Stimulated activated CD8-positive, alpha-beta memory T cell treated with anti-CD3 and anti-CD28 coated beads, Interleukin-4, amount 100 ng/mL, for 48 hours (primary cell): ENCODE measurements at regions not wholly inside any gene's neighbourhood (a gene's known extent, or its start where the extent isn't known, plus 50 kb on each side); places are given as distances from the start of the nearest gene placed in this dataset.

ENCODE experiments used
- DNase-seq: peaks from one replicate; pipeline ENCODE4 v3.0.0-alpha.2; 2020

DNA sequence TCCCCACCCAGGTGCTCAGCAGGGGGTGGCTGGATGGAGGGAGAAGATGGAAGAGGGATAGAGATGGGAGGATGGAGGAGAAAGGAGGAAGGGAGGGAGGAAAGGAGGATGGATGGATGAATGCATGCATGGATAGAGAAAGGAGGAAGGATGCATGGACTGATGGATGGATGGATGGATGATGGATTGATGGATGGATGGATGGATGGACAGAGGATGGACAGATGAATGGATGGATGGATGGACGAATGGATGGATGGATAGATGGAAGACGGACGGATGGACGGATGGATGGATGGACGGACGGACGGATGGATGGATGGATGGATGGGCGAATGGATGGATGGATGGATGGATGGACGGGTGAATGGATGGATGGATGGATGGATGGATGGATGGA lies 64.1 kb downstream of the NCOR2 start:
- no peak for DNase-seq

DNA sequence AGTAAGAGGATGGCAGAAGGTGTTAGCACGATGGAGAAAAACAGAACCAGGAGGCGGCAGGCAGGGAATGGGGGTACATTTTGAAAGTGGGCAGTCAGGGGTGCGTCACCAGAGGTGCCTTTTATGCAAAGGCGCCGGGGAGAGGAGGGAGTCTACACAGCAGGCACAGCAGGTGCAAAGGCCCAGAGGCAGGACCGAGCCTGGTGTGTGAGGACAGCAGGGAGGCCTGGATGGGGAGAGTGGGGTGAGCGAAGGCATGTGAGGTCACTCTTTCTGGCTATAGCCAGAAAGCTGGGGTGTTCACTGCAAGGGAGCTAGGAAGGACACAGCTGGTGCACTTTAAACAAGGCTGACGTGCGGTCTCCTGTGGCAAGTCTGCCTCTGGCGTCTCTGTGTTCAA lies 65.0 kb downstream of the NCOR2 start:
- no peak for DNase-seq

DNA sequence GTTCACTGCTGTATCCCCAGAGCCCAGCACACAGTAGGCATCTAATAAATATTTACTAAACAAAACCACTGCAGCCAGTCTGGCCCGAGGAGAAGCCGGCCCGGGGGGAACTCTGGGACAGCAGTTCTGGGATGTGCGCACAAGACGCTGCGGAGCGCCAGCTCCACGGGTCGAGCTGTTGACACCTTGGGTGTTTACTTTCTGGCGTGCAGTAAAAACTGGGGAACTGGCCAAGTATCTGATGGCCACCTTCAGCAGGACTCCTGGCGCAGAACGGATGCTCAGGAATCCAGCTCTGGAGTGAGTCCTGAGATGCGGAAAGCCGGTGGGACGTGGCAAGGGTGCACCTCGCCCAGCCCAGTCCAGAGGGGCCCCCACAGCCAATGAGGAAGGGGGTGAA lies 65.6 kb downstream of the NCOR2 start:
- DNase-seq, result no peak

DNA sequence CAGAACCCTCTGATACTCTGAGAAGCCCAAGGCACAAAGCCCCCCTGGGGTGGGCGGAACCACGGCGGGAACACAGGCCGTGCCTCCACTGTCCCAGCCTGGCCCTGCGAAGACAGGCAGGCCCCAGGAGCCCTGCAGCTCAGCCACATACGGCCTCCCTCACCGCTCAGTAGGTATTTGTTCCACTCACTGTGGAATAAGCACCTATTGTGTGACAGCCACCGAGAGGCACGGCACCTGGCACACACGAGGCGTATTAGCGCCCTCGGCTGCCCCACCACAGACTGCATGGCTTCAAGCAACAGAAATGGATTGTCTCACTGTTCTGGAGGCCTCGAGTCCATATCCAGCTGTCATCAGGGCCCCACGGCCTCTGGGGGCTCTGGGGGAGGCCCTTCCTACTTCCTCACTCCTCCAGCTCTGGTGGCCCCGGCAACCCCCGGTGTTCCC lies 66.3 kb downstream of the NCOR2 start:
- no peak for DNase-seq

DNA sequence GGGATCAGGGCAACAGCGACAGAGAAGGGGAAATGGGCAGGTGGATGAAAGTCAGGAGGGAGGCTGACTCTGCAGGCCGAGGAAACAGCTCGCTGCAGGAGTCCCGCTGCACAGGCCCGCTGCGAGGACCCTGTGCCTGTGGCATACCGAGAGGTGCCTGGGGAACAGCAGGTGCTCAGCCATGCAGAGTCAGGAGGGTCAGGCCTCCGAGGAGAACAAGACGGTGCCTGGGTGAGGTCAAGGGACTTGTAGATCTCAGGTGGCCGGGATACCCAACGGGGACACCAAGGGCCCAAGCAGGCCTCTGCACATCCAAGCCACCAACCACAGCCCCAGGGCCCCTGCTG lies 67.5 kb downstream of the NCOR2 start:
- DNase-seq, result no peak

DNA sequence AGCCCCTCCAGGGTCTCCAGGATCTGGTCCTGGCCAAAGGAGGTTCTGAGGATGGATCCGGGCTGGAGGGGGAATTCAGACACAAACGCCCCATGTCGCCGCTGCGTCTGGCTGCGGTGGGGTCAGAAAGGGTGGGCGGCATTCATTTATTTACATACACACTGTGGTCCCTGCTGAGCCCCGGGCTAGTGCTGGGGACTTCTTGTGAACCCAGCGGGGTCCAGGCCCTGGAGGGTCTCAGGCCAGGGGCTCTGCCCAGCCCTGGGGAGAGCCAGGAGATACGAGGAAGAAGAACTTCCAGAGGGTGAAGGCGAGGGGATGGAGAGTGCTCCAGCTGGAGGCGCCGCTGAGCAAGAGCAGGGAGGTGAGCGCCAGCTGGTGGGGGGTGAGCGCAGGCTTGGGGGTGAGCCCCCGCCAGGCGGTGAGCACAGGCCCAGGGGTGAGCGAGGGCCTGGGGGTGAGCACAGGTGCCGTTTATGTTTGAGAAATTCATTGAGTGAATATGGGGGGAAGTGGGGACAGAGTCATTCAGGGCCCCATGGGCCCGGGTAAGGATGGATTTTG lies 68.1 kb downstream of the NCOR2 start:
- DNase-seq, result no peak

DNA sequence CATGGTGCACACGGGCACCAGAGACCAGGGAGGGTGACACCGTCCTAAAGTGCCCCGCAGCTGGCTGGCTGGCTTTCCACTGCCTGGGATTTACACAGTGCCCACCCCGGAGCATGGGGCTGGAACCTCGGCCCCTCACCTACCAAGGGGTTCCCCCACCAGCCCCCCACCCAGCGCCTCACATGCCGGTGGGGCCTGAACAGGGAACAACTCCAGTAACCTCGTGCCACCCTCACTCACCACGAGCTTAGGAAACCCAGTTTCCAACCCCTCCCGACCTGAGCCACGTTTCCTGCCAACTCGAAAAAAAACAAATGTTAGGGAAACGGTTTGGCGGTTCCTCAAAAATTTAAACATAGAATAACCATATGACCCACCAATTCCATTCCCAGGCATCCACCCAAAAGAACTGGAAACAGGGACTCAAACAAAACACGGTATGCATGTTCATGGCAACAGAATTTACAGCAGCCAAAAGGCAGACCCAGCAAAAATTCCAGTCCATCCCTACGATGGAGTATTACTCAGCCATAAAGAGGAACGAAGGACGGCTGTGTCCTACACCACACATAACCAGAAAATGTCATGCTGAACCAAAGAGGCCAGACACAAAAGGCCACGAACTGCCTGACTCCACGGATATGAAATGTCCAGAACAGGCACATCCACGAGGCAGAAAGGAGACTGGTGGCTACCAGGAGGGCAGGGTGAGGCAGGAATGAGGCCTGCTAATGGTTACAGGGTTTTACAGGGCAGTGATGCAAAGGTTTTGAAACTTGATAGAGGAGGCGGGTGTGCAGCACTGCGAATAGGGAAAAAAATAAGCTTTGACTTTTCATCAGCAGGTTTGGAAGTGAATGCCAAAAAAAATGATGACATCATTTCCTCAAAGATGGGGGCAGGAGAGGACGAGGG lies 68.9 kb downstream of the NCOR2 start:
- no peak for DNase-seq

DNA sequence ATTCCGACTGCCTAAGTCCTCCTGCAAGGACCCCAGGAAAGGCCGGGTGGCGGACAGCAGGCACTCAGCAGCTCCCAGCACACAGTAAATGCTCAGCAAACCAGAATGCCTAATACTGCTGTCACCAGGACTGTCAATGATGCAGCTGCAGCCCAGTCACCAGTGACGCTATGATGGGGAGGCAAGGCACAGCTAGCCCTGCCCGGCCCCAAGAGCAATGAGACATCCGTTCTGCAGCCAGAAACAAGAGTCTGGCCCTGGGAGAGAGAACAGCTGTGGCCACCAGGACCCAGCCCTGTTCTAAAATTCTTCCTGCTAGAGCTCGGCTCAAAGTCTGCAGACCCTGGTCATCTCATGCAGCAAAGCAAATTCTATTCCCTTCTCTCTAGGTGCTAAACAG lies 69.8 kb downstream of the NCOR2 start:
- no peak for DNase-seq

DNA sequence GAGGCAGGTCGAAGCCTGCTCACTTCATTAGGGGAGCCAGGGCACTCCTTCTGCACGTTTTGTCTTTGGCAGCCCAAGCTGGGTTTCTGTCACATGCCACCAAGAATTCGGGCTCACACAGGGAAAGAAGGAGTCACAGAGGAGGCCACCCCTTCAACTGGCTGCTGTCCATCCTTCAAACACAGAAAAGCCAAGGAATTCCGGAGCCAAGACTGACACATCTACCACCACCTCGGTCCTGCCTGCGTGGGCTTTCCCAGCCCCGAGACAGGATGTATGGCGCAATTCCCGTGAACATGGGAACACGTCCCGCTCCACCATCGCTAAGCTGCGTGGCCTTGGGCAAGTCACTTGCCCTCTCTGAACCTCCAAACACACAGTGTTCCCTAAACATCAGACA lies 70.4 kb downstream of the NCOR2 start:
- no peak for DNase-seq

DNA sequence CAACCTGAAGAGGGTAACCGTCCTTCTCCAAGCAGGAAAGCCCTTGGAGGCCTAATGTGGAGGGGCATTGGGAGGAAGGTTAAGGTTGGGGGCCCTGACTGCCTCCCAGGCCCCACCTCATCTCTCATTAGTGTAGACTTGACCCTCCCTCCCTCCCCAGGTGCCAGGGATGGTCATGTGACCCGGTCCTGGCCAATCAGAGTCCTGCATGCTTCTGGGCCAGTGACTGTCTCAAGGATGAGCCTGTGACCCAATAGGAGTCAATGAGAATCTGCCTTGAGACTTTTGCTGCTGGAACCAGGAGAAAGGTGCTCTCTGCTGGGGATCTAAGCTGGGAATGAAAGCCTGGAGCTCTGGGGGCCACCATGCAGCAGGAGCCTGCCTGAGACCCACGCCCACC lies 70.8 kb downstream of the NCOR2 start:
- peak; percentile 52 for DNase-seq

DNA sequence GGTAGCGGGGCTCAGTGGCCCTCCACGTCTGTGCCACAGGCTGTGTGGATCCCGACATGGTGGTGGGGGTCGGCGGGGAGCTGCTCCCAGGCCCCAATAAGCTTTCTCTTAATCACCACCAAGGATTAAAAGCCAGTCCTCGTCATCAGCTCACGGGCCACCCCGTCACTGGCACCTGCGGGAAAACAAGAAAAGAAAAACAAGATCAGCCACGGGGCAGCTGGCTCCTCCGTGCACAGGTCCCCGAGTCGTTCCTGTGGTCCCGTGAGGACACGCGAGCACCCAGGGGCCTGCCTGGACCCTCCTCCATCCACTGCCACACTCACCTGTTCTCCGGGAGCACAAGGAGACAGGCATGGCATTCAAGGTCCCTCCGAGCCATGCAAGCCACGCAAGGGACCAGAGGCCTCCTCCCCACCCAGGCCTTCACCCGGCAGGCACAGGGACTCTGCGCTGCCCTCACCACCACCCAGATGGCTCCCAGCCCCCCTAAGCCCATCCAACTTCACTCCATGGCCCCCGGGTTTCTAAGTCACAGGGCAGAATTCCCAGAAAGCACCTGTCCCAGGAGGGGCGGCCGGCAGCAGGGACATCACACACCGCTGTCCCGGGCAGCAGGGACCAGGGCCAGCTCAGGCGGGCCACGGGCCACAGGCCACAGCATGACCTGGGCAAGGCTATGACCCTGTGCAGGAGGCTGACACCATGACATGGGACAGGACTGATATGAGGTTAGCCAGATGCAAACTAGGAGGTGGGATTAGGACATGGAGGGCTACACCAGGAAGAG lies 72.0 kb downstream of the NCOR2 start:
- DNase-seq, result no peak

DNA sequence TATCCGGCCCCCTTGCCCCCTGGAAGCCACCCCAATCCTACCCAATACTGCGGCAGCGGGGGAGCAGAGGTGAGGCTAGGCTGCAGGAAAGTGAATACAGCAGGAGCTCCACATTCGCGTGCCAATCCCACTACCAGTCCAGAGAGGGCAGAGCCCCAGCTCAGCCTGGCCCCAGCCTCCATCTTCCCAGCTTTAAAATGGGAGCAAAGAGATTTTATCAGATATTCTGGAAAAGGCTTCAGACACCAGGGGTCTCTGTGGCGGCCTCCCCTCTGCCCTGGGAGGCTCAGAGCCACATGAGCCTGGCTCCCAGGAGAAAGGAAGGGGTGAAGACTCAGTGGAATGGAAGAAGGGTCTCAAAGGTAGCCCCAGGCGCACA lies 72.7 kb downstream of the NCOR2 start:
- DNase-seq, result no peak

DNA sequence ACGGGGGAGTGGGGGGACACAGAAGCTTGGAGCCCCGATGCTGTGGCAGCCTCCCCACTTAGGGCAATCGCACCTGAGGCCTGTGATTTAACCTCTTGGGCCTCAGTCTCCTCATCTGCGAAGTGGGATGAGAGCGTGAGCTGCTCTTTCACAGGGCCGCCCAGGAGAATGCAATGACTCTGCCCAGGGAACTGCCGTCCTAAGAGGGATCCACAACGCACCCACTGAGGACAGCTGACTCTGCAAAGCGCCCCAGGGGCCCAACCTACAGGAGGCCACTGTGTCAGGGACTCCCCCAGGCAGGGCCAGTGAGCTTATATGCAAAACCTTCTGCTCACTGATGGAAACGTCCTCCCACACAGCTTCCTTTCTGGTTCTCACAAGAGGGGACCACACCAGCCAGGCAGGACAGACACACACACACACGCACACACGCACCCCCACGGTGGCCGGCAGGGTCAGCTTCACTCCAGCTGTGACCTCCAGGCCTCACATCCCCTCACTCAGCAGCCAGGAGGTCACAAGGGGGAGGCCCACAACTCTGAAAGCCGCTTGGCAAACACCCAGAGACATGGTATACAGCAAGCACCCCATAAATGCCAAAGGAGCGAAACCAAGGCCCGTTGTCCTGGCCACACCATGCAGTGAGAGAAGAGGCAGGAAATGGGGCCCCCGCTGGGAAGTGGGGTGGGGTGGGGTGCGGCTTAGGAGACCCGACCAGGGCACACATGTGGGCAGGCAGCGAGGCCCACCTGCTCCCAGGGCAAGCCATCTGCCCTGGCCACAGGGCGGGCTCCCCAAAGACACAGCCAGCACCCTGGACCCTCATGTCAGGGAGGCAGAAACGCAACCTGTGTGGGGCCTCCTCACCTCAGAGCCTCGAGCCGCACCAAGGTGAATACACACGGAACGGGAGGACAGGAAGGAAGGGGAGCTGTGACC lies 73.3 kb downstream of the NCOR2 start:
- DNase-seq, result peak; percentile 76

DNA sequence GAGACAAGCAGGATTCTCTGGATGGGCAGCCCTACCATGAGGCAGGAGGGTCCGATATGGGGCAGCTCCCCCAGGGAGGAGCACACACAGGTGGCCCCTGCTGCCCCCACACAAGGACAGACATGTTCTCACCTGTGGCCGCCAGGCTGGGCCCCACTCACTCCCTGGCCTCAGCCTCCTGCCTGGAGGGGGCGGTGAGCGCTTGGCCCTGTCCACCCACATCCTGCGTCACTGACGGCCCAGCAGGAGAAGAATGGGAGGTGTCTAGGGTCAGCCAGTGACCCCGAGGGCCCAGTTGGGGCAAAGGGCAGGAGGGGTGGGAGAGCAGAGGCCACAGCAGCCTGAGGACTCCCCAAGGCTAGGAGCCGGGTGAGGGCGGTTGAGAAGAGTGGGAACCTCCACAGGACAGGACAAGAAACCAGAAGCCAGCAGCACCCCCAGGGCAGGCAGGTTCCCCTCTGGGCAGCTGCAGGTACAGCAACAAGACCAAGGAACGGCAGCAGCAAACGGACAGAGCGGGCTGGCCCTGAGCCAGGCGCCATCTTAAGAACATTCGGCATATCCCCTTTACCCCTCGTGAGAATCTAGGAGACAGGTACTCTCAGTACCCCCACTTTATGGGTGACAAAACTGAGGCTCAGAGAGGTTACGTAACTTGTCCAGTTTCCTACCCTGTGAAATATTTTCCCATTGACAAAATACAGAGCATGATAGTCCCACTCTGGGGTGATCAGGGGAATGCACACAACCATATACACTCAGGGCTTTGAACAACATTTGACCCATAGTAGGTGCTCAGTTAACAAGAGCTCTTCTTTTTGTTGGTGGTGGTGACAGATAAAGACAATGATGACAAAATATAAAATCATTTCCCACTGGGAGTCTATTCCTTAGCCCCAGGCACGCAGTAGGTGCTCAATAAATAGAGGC lies 74.3 kb downstream of the NCOR2 start:
- no peak for DNase-seq

DNA sequence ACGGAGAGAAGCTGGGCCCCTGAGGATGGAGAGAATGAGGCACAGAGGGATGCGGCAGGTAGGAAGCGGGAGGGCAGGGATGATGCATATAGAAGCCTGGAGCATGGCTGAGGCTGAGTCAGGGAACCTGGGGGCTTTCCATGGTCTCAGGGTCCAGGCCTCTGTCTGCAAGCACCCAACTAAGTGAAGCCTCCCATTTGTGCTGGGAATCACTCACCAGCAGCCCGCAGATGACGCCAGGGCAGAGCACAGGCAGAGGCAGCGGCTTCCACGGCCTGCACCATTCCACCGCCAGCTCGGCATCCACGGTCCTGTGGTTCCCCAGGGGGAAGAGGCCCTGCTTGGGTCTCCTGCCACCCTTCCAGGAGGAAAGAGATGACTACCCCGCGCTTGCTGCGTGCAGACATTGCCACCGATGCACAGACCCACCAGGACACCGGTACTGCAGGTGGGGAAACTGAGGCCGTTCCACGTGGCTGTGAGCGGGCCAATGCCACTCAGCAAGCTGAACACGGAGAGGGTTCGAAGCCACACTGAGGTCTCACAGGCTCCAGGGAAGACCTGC lies 75.5 kb downstream of the NCOR2 start:
- no peak for DNase-seq

DNA sequence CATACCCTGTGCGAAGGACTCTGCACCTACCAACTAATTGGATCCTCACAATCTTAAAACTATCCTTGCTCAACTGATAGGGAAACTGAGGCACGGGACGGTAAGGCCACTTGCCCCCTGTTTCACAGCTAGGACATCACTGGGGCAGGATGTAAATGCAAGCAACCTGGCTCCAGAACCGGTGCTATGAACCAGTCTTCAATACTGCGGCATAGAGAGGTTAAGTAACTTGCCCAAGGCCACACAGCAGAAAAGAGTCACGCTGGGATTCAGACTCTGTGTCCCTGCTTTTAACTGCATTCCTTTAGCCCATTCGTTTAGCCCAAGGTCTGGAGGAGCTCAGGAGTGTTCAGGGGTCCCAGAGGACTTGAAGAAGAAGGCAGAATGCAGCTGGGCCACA lies 76.1 kb downstream of the NCOR2 start:
- DNase-seq, result no peak

DNA sequence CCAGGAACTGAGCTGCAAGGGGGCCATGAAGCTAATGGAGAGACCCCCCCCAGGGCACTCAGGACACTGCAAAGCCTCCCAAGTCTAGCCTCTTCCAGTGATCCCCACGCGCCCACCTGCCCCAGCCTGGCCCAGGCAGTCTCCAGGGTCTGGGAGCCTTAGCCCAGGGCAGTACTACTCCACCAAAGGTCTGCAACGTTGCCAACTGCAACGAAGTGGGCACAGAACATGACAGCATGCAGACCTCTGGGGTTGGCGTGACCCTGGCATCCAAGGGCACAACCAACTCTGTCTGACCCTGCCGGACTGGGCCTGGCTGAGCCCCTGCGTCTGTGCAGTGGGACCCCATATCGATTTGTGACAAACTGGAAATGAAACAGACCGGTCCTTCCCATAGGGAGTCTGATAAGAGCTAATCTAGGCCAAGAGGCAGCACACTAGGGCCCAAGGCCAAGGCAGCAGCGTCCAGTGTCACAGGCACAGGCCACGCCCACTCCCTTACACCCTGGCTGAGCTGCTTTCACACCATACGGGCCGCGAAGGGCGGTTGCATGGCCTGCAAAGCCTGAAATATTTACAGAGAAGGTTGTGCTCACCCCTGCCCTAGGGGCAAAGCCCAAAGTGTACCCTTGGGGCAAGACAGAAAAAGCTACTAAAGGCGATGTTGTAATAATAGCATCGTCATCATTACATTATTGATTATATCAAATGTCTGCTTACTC lies 76.7 kb downstream of the NCOR2 start:
- DNase-seq, result no peak

DNA sequence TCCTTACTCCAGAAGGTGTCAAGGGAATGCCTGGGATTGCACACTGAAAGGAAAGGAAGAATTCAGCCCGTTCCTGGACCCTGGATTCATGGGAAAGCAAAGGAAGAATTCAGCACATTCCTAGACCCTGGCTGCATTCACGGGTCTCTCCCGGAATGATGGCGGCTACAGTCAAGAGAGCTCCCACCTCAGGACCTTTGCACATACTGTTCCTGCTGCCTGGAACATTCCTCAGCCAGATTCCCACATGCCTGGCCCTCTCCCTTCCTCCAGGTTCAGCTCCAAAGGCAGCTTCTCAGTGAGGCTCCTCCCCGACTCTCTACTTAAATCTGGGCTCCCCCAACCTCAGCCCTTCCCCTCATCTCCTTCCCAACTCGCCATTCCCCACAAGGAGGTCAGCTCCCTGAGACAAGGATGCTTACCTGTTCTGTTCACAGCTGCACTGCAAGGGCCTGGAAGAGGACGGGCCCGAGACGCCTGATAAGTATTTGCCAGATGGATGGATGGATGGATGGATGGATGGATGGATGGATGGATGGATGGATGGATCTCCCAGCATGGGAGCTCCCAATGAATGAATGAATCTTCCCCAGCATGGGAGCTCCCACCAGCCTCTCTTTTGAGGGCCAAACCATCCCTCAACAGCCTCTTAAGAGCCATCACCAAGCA lies 77.4 kb downstream of the NCOR2 start:
- DNase-seq, result no peak

DNA sequence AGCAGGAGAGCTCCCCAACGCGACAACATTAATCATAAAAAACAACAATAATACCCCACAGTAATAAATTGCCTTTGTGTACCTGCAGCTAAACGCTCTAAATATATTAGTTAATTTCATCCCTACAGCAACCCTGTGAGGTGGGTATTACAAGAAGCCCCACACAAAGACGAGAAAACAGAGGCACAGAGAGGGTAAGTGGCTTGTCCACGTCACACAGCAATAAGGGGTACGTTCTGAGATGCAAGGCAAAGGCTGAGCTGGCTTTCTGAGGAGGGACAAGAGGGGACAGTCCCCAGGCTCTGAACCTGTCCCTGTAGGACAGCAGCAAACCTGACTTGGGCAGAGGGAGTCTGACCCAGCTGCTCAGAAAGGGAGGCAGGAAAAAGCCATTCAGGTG lies 78.2 kb downstream of the NCOR2 start:
- no peak for DNase-seq

DNA sequence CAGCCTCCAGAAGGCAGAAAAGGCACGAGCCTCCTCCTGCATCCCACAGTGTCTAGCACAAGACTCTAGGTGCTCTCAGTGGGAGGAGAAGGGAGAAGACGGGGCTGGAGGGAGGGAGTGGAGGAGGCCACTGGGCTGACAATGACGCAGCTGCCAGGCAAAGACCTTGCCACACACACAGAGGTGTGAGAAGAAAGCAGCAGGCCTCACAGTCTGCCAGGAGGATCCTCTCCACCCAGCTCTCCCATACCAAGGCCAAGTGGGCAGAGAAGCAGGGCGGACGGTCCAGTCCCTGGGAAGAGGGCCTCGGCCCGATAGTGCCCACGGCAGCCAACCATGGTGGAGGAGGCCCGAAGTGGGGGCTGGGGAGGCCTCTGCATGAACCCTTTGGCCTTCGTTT lies 78.9 kb downstream of the NCOR2 start:
- no peak for DNase-seq
